ENCODE measurements at regions not wholly inside any gene's neighbourhood (a gene's known extent, or its start where the extent isn't known, plus 50 kb on each side); places are given as distances from the start of the nearest gene placed in this dataset.

DNA sequence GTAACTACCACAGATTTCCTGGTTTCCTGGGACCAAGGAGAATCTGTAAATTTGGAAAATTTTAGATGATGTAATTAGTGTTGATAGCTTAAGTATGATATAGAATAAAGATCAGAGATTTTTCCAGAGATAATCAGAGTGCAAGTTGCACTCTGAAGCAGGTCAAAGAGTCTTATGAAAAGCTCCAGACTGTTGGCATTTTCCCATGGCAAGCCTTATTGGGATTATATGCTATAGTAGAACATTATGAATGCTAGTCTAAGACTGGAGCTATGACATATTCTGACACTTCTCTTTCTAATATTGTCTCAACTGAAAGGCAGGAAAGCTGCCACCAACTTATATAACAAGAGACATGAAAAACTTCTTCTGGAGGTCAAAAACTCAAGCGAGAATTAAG is 1638.3 kb upstream of the LRRTM1 start:
- no peak for DNase-seq (ENCODE audit: low read depth in 2 of 2)

DNA sequence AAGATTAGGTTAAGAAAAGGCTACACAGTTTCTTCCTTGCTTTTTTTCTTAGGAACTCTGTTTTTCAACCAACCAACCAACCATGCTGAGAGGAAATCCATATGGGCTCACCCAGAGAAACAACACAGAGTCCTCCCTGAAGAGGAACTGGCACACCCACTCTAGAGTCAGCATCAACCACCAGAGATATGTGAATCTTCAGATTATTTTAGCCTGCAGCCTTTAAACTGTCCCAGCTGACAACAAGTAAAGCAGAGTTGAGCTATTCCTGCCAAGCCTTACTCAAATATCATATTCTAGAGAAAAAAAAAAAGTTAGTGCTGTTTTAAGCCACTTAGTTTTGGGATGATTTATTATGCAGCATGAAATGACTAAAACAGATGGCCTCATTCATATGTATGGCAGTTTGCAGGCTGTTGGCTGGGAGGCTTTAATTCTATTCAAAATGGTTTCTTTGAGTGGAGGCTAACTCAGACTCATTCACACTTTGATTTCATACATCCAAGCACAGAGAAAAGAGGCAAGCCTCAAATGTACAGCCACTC is 1637.7 kb upstream of the LRRTM1 start:
- DNase-seq (ENCODE audit: low read depth in 2 of 2): no peak

DNA sequence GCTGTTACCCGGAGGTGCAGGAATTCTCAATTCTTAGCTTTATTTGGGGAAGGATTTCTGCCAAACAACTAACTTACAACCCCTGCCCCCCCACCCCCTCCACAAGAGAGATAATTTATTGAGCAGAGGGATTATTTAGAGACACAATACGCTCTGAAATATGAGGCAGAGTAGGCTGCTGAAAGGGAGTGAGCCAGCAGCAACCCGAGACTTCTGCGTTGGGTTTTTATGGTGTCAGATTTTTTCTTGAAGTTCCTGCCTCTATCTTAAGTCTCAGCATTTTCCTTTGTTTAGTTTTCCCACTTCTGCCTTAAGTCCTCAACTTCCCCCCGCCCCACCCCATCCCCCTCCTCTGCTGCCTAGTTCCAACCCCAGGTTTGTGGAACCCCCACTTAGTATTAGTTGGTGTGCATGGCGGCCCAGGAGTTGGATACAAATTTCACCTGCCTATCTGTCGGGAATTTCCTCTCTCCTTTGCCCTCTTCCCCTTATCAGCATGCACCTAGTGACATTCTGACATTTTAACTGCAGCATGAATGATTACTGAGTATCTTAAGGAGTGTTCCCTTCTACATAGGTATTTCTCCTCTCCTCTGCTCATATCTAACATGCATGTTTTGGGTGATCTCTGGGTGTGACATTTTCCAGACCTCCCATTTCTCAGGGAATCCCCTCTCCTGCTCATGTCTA is 1635.9 kb upstream of the LRRTM1 start:
- no peak for DNase-seq (ENCODE audit: low read depth in 2 of 2)

DNA sequence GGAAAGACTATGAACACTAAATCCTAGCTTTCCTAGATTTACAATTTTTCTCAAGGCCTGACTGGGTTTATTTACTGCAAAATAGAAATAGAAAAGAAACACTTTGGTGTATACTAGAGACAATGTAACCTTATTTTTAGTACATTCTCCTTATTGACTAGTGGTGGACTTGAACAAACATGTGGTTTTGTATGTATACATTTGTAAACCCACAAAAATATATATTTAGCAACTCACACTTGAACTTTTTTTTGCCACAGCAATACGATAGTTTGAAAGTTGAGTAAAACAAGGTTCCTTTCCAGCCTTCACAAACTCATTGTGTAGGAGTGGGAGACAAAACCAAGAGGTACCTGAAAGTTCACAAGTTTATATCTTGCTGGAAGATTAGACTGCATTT is 1633.4 kb upstream of the LRRTM1 start:
- no peak for DNase-seq (ENCODE audit: low read depth in 2 of 2)

DNA sequence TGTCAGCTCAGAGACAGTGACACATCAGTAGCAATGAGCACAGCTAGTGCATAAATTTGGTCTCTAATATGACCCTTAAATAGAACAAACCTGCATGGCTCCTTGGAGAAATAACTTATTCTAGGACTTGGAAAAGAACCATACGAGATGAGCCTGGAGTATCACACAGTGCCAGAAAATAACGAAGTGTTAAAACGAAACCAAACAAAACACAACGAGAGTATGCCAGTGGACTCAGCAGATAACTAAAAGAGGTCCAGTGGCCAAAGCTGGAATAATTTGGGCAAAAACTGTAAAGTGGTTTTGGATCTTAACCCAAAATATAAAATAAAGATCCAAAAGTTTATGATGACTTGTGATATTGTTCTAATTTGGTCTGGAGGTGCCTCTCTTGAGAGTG is 1599.0 kb upstream of the LRRTM1 start:
- DNase-seq (ENCODE audit: low read depth in 2 of 2): no peak

DNA sequence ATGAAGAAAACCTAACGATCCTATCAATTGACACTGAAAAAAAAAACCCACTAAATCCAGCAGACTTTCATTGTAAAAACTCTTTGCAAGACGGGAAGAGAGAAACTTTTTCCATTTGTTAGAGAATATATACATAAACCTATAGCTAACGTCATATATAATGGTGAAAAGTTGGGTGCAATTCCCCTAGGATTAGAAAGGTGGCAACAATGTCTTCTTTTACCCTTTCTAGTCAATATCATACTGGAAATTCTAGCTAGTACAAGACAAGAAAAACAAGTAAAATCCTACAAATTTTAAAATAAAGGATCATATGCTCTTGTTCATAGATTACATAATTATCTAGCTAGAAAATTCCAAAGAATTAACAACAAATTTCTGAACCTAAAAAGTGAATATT is 1596.5 kb upstream of the LRRTM1 start:
- DNase-seq (ENCODE audit: low read depth in 2 of 2): no peak

- no peak for DNase-seq (ENCODE audit: low read depth in 2 of 2)
Observed at GRCh38 chr2:81895620-81896250, 1591.2 kb upstream of the LRRTM1 start.

DNA sequence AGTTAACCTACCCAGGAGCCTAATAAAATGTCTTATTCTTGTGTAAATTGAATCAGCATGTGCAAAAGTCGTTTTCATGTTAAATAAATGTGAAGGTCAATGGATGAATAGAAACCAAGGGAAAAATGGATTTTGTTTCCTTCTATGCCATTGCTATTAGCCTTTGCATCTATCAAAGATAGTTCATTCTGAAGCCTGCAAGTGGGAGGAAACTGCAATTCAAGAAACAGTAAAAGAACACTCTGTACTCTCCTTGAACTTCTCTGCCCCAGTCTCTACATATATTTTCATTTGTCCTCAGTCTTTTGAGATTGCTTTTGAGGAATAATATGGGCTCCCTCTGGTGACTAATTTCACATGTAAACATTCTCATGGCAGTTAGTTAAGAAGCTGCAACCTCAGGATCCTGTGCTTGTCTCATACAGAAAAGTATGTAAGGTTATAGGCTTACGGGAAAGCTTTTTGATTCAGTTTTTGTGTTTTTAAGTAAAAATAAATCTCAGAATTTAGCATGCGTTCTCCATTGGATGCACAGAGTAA is 1590.0 kb upstream of the LRRTM1 start:
- DNase-seq (ENCODE audit: low read depth in 2 of 2): no peak

DNA sequence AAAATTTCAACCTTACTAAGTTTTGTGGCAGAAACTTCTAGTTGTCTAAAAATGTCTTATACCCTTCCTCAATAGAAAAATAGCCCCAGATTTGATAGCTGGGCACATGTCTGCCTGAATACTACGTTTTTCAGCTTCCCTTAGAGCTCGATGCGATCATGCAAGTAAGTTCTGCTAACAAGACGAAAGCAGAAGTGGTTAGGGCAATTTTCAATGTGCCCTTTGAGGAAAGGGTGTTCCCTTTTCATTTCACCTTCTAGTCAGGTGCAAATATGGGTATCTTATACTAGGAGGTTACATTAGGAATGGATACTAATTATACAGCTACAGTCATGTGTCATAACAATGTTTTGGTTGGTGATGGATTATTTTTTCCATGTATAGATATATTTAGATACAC is 1572.1 kb upstream of the LRRTM1 start:
- no peak for DNase-seq (ENCODE audit: low read depth in 2 of 2)

- no peak for DNase-seq (ENCODE audit: low read depth in 2 of 2)
Observed at GRCh38 chr2:81872006-81872405, 1567.5 kb upstream of the LRRTM1 start.

- DNase-seq (ENCODE audit: low read depth in 2 of 2): no peak
Observed at GRCh38 chr2:81870119-81870518, 1565.6 kb upstream of the LRRTM1 start.

GRCh38 chr2:81858998-81859397 is 1554.4 kb upstream of the LRRTM1 start:
- no peak for DNase-seq (ENCODE audit: low read depth in 2 of 2)

DNA sequence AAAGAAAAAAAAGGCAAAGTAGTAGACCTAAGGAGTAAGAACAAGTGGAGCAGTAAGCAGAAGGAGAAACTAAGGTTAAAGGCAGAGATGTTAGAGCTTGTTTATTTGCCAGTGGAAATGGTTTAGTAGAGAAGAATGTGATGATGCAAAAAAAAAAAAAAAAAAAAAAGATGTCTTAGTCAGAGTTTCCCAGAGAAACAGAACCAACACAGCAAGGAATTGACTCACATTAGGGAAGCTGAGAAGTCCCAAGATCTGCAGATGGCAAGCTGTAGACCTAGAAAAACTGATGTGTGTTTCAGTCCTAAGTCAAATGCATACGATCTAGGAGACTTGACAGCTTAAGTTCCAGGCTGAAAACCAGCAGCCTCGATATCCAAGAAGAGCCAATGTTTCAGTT is 1548.8 kb upstream of the LRRTM1 start:
- DNase-seq (ENCODE audit: low read depth in 2 of 2): no peak

GRCh38 chr2:81852651-81853050 is 1548.1 kb upstream of the LRRTM1 start:
- no peak for DNase-seq (ENCODE audit: low read depth in 2 of 2)

DNA sequence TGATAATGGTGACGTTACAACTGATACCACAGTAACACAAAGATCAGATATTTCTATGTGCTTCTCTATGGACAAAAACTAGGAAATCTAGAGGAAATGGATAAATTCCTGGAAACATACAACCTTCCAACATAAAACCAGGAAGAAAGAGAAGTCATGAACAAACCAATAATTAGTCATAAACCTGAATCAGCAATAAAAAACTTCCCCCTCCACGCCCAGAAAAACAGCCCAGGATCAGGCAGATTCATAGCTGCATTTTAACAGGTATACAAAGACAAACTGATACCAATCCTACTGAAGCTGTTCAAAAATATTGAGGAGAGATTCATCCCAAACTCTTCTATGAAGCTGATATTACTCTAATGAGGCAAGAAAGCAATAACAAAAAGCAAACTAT is 1535.2 kb upstream of the LRRTM1 start:
- DNase-seq (ENCODE audit: low read depth in 2 of 2): no peak

DNA sequence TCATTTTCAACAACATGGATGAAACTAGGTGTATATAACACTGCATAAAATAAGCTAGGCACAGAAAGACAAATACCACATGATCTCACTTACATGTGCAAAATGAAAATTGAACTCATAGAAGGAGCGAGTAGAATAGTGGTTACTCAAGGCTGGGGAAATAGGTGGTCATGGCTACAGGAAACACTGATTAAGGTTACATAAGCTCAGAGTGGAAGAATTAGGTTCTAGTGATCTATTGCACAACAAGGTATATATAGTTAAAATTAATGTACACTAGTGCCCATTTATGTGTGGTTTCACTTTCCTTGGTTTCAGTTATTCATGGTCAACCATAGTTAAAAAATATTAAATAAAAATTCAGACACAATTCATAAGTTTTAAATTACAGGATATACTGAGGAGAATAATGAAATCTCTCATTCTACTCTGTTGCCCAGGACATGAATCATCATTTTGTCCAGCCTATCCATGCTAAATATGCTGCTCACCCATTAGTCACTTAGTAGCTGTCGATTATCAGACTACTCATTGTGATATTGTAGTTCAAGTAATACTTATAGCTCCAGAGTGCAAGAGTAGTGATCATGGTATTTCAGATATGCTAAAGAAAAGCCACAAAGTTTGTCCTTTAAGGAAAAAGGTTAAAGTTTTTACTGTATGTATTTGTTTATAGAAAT is 1530.9 kb upstream of the LRRTM1 start:
- DNase-seq (ENCODE audit: low read depth in 2 of 2): no peak

GRCh38 chr2:81786811-81787210 is 1482.3 kb upstream of the LRRTM1 start:
- DNase-seq (ENCODE audit: low read depth in 2 of 2): no peak

DNA sequence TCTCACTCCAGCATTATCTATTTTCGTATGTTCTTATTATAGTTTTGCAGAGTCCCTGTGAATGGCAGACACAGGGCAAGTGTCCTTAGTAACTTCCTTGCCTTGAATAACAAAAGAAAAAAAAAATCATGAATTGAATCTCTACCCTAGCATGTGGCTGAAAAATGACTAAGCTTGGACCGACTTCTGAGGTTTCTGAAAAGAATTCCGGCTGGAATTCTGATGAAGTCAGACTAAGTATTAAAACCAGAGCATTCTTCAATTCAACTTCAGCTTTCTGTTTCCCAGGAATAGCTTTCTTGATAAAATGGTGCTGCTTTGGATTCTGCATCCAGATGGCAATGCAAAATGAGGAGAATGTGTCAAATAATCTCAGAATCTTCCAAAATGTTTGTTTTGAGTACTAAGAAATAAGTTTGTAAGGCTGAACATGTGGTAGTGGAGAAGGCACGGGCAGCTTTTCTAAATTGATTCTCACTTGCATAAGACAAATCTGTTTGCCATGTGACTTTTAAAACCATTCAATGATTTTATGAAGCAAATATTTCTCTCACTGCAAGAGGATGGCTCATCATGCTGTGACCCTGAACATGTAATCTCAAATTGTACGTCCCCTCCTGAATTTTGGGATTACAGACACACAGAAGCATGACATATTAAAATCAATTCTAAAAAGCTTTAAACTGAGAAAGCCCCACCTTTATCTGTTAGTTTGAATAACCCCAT is 1462.8 kb upstream of the LRRTM1 start:
- DNase-seq (ENCODE audit: low read depth in 2 of 2): no peak

DNA sequence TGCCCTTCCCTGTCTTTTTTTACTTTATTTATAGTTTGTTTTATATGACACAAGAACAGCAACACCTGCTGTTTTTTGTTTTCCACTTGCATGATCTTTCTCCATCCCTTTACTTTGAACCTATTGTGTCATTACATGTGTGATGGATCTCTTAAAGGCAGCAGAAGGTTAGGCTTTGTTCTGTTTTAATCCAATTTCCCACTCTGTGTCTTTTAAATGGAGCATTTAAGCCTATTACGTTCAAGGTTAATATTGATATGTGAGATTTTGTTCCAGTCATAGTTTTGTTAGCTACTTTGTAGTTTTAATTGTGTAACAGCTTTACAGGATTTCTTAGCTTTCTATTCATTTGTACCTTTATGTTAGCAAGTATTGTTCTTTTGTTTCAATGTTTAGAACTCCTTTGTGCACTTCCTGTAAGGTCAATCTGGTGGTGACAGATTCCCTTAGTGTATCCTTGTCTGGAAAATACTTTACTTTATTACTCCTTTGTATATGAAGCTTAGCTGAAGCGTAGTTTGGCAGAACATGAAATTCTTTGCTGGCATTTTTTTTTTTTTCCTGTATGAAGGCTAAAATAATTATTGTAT is 1443.0 kb upstream of the LRRTM1 start:
- no peak for DNase-seq (ENCODE audit: low read depth in 2 of 2)

DNA sequence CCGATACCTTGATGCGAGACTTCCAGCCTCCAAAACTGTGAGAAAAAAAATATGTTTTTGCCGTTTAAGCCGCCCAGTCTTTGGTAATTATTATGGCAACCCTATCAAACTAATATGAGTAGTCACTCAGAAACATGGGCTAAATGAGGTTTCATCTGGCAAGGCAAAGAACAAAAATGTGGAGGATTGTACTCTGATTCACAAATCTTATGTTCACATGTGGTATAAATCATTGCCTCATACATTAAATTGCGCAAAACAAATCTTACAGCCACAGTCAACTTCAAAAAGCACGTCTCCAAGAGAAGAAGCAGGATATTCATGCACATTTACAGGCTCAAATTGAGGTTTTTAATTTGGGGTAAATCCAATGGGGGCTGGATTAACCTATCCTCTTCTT is 1435.4 kb upstream of the LRRTM1 start:
- no peak for DNase-seq (ENCODE audit: low read depth in 2 of 2)

DNA sequence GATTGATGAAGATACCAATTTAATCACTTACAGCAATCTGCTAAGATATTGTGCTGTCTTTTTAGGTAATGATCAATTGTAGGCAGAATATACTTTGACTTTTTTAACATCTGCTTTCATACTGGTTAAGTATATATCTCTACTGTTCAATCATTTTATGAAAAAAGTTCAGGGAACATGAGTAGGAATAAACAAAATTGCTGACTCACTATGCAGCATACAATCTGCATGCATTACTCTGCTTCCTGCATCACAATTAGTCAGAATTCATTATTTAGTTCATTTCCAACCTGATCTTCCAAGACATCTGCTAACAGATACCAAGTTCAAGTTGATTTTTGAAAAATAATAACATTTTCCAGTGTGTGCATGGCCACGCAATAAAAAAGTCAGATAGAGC is 1430.4 kb upstream of the LRRTM1 start:
- DNase-seq (ENCODE audit: low read depth in 2 of 2): no peak

GRCh38 chr2:81714817-81715216 is 1410.3 kb upstream of the LRRTM1 start:
- no peak for DNase-seq (ENCODE audit: low read depth in 2 of 2)

Data from stimulated activated CD8-positive, alpha-beta memory T cell treated with anti-CD3 and anti-CD28 coated beads, Interleukin-7, amount 100 ng/mL, for 4 hours (primary cell).